Vagina (tissue), 2 donors: ENCODE measurements at regions not wholly inside any gene's neighbourhood (a gene's known extent, or its start where the extent isn't known, plus 50 kb on each side); places are given as distances from the start of the nearest gene placed in this dataset.
"Not testable (repeated sequence)": the region's sequence is repeated elsewhere in the genome, so short reads cannot be mapped to it uniquely, and the experiment has no call there.

ENCODE experiments used
- DNase-seq, 2 donors: peaks; one replicate each; pipeline ENCODE4 v3.0.0-alpha.2; 2017; ENCODE audit errors: extremely low spot score in 2 of 2
- H3K27ac ChIP-seq: fragments of 200-600 bp; sonication (generic); one replicate; pipeline ENCODE4 v1.5.1; 2019
- H3K27me3 ChIP-seq: fragments of 200-600 bp; sonication (generic); one replicate; pipeline ENCODE4 v1.5.1; 2019
- H3K36me3 ChIP-seq, 2 donors: fragments of 200-600 bp; sonication (generic); one replicate each; pipeline ENCODE4 v1.5.1; 2017 to 2019
- H3K4me1 ChIP-seq: fragments of 200-600 bp; sonication (generic); one replicate; pipeline ENCODE4 v1.5.1; 2019
- H3K4me3 ChIP-seq, 2 donors: fragments of 200-600 bp; sonication (generic); 1 replicate in 1 of 2; 2 replicates in 1 of 2; pipeline ENCODE4 v1.5.1; 2016 to 2019
- H3K9me3 ChIP-seq: fragments of 200-600 bp; sonication (generic); one replicate; pipeline ENCODE4 v1.5.1; 2019
- CTCF ChIP-seq, 3 experiments: fragments of 450-650 bp in 2 of 3; fragments of 200-600 bp in 1 of 3; sonication (generic) in 1 of 3; IDR thresholded peaks; one replicate each; pipeline ENCODE4 v1.5.1; 2017 to 2019; ENCODE audit warnings: antibody characterized with exemption in 3 of 3, mild to moderate bottlenecking in 2 of 3, moderate library complexity in 2 of 3
- POLR2A ChIP-seq, 2 donors: fragments of 450-650 bp; IDR thresholded peaks; one replicate each; pipeline ENCODE4 v1.6.1; 2017; ENCODE audit warnings: antibody characterized with exemption in 2 of 2, mild to moderate bottlenecking in 2 of 2, moderate library complexity in 2 of 2
- POLR2AphosphoS5 ChIP-seq, 2 donors: sonication (generic); formaldehyde crosslinking; IDR thresholded peaks; one replicate each; pipeline ENCODE4 v1.9.0; 2017; ENCODE audit warnings: antibody characterized with exemption in 2 of 2, mild to moderate bottlenecking in 2 of 2, low read depth in 1 of 2; ENCODE audit not compliant: insufficient read depth in 1 of 2
- intact Hi-C: fragments of 100-400 bp; cut with DNase I; formaldehyde crosslinking; loops from one replicate; pipeline ENCODE4 v1.15.1; 2023

- intact Hi-C loops: no loop called here
- no peak overlapping the region for H3K4me3 ChIP-seq
- H3K9me3 ChIP-seq: no peaks in the 10 kb centered on the region
Observed at GRCh38 chr9:86613943-86614342, 259.7 kb upstream of the TUT7 start.

GRCh38 chr9:86611534-86611933 lies 257.3 kb upstream of the TUT7 start:
- H3K36me3 ChIP-seq, intact Hi-C loops: not testable (repeated sequence)

More at GRCh38 chr9:86613943-86614342, 259.7 kb upstream of the TUT7 start:
- no peaks in the 10 kb centered on the region for H3K4me1 ChIP-seq
- no peaks in the 10 kb centered on the region for H3K27me3 ChIP-seq
- TF ChIP-seq POLR2AphosphoS5 (IDR thresholded peaks at IDR 0.05; ENCODE audit: insufficient read depth in 1 of 2, low read depth in 1 of 2) (no peak), CTCF (IDR thresholded peaks at IDR 0.05) (no peak), POLR2A (IDR thresholded peaks at IDR 0.05) (no peak)
- H3K36me3 ChIP-seq: no peaks in the 10 kb centered on the region
- DNase-seq: no peak
- no peak overlapping the region for H3K27ac ChIP-seq

GRCh38 chr9:86605303-86605702 lies 251.1 kb upstream of the TUT7 start:
- Histone ChIP-seq H3K27ac (no peak overlapping the region), H3K36me3 (no peaks in the 10 kb centered on the region), H3K9me3 (no peaks in the 10 kb centered on the region), H3K27me3 (no peaks in the 10 kb centered on the region), H3K4me3 (no peak overlapping the region), H3K4me1 (no peaks in the 10 kb centered on the region)
- intact Hi-C loops: no loop called here
- TF ChIP-seq CTCF (IDR thresholded peaks at IDR 0.05): no peak
- no peak for TF ChIP-seq POLR2A (IDR thresholded peaks at IDR 0.05)
- TF ChIP-seq POLR2AphosphoS5 (IDR thresholded peaks at IDR 0.05; ENCODE audit: insufficient read depth in 1 of 2, low read depth in 1 of 2): no peak
- DNase-seq: no peak

More at GRCh38 chr9:86611534-86611933, 257.3 kb upstream of the TUT7 start:
- not testable (repeated sequence) for H3K27ac ChIP-seq, H3K27me3 ChIP-seq, H3K4me3 ChIP-seq, H3K9me3 ChIP-seq, DNase-seq, H3K4me1 ChIP-seq

GRCh38 chr9:86604741-86605140 lies 250.5 kb upstream of the TUT7 start:
- Histone ChIP-seq H3K27me3 (no peaks in the 10 kb centered on the region), H3K27ac (no peak overlapping the region), H3K36me3 (no peaks in the 10 kb centered on the region), H3K4me1 (peaks cover 3% of the 10 kb centered on the region), H3K4me3 (no peak overlapping the region), H3K9me3 (no peaks in the 10 kb centered on the region)
- TF ChIP-seq POLR2A (IDR thresholded peaks at IDR 0.05) (no peak), CTCF (IDR thresholded peaks at IDR 0.05) (no peak), POLR2AphosphoS5 (IDR thresholded peaks at IDR 0.05; ENCODE audit: insufficient read depth in 1 of 2, low read depth in 1 of 2) (no peak)
- intact Hi-C loops: no loop called here
- DNase-seq: no peak

GRCh38 chr9:86602715-86603114 lies 248.5 kb upstream of the TUT7 start:
- DNase-seq: no peak
- intact Hi-C loops: no loop called here
- Histone ChIP-seq H3K9me3 (no peaks in the 10 kb centered on the region), H3K4me3 (no peak overlapping the region), H3K4me1 (peaks cover 11% of the 10 kb centered on the region), H3K36me3 (no peaks in the 10 kb centered on the region), H3K27ac (no peak overlapping the region), H3K27me3 (no peaks in the 10 kb centered on the region)
- TF ChIP-seq CTCF (IDR thresholded peaks at IDR 0.05) (no peak), POLR2AphosphoS5 (IDR thresholded peaks at IDR 0.05; ENCODE audit: insufficient read depth in 1 of 2, low read depth in 1 of 2) (no peak), POLR2A (IDR thresholded peaks at IDR 0.05) (no peak)

- H3K4me3 ChIP-seq: no peak overlapping the region
- no peak overlapping the region for H3K27ac ChIP-seq
- H3K9me3 ChIP-seq: no peaks in the 10 kb centered on the region
- no peaks in the 10 kb centered on the region for H3K27me3 ChIP-seq
- no peaks in the 10 kb centered on the region for H3K36me3 ChIP-seq
- peaks cover 11% of the 10 kb centered on the region for H3K4me1 ChIP-seq
- no peak for DNase-seq
- intact Hi-C loops: no loop called here
- TF ChIP-seq CTCF (IDR thresholded peaks at IDR 0.05) (no peak), POLR2A (IDR thresholded peaks at IDR 0.05) (no peak), POLR2AphosphoS5 (IDR thresholded peaks at IDR 0.05; ENCODE audit: insufficient read depth in 1 of 2, low read depth in 1 of 2) (no peak)
Observed at GRCh38 chr9:86601697-86602096, 247.5 kb upstream of the TUT7 start.
